Activated T-cell treated with anti-CD3 and anti-CD28 coated beads, Interleukin-2, amount 50 U/mL, for 4 hours (primary cell): ENCODE measurements at regions not wholly inside any gene's neighbourhood (a gene's known extent, or its start where the extent isn't known, plus 50 kb on each side); places are given as distances from the start of the nearest gene placed in this dataset.
A peak's percentile ranks its signal among the peaks of the same experiment; 100 is the strongest.

ENCODE experiments used
- ATAC-seq, 2 donors: fragments of 200-7000 bp; cut with Tn5 transposase; one replicate each; pipeline ENCODE4 v1.10.0; 2021
- DNase-seq: peaks from one replicate; pipeline ENCODE4 v3.0.0-alpha.2; 2020
- H3K27me3 Mint-ChIP-seq: one replicate; pipeline ENCODE4 v1.8.0; 2021; ENCODE audit warnings: low read depth, mixed read lengths
- H3K36me3 Mint-ChIP-seq: one replicate; pipeline ENCODE4 v1.8.0; 2022; ENCODE audit warnings: mixed read lengths; ENCODE audit not compliant: insufficient read depth
- H3K4me1 Mint-ChIP-seq: one replicate; pipeline ENCODE4 v1.8.0; 2021; ENCODE audit warnings: low read depth, mixed read lengths
- H3K4me3 Mint-ChIP-seq: one replicate; pipeline ENCODE4 v1.8.0; 2021; ENCODE audit warnings: mild to moderate bottlenecking, moderate library complexity, mixed read lengths
- H3K9me3 Mint-ChIP-seq: one replicate; pipeline ENCODE4 v1.8.0; 2021; ENCODE audit warnings: mixed read lengths

- DNase-seq (no peak), ATAC-seq (peak; percentile 37 to 78)
- Mint-ChIP-seq H3K27me3 (no peaks in the 10 kb centered on the region), H3K9me3 (no peaks in the 10 kb centered on the region), H3K36me3 (no peaks in the 10 kb centered on the region), H3K4me3 (no peak overlapping the region), H3K4me1 (peaks cover 11% of the 10 kb centered on the region)
Measured at GRCh38 chr6:105492706-105493673, 90.1 kb upstream of the PREP start.

- H3K9me3 Mint-ChIP-seq = no peaks in the 10 kb centered on the region
- H3K27me3 Mint-ChIP-seq = peaks cover 2% of the 10 kb centered on the region
- no peak for ATAC-seq
- H3K36me3 Mint-ChIP-seq = no peaks in the 10 kb centered on the region
- H3K4me1 Mint-ChIP-seq = peaks cover 20% of the 10 kb centered on the region
- no peak overlapping the region for H3K4me3 Mint-ChIP-seq
- no peak for DNase-seq
Measured at GRCh38 chr6:105489216-105489530, 86.3 kb upstream of the PREP start.

- H3K9me3 Mint-ChIP-seq = no peaks in the 10 kb centered on the region
- peaks cover 24% of the 10 kb centered on the region for H3K4me1 Mint-ChIP-seq
- no peak for DNase-seq
- H3K27me3 Mint-ChIP-seq = peaks cover 3% of the 10 kb centered on the region
- H3K36me3 Mint-ChIP-seq = no peaks in the 10 kb centered on the region
- ATAC-seq = no peak
- no peak overlapping the region for H3K4me3 Mint-ChIP-seq
Measured at GRCh38 chr6:105488516-105489215, 85.8 kb upstream of the PREP start.

GRCh38 chr6:105487040-105487790 is 84.3 kb upstream of the PREP start:
- H3K4me3 Mint-ChIP-seq = no peak overlapping the region

GRCh38 chr6:105485456-105485855 is 82.6 kb upstream of the PREP start:
- H3K36me3 Mint-ChIP-seq = no peaks in the 10 kb centered on the region
- peaks cover 27% of the 10 kb centered on the region for H3K4me1 Mint-ChIP-seq
- ATAC-seq (no peak), DNase-seq (no peak)
- peaks cover 5% of the 10 kb centered on the region for H3K27me3 Mint-ChIP-seq
- H3K9me3 Mint-ChIP-seq = no peaks in the 10 kb centered on the region
- peak overlapping the region; percentile 16 for H3K4me3 Mint-ChIP-seq

More at GRCh38 chr6:105487040-105487790, 84.3 kb upstream of the PREP start:
- Mint-ChIP-seq H3K4me1 (peaks cover 21% of the 10 kb centered on the region), H3K36me3 (no peaks in the 10 kb centered on the region), H3K27me3 (peaks cover 3% of the 10 kb centered on the region), H3K9me3 (no peaks in the 10 kb centered on the region)
- no peak for ATAC-seq
- DNase-seq = no peak

GRCh38 chr6:105484238-105485161 is 81.6 kb upstream of the PREP start:
- peak; percentile 48 to 74 for ATAC-seq
- Mint-ChIP-seq H3K4me1 (peaks cover 25% of the 10 kb centered on the region), H3K27me3 (peaks cover 5% of the 10 kb centered on the region), H3K36me3 (no peaks in the 10 kb centered on the region), H3K4me3 (no peak overlapping the region), H3K9me3 (no peaks in the 10 kb centered on the region)
- DNase-seq = no peak

GRCh38 chr6:105483492-105483891 is 80.6 kb upstream of the PREP start:
- no peak for ATAC-seq
- H3K4me3 Mint-ChIP-seq = no peak overlapping the region
- no peak for DNase-seq
- peaks cover 24% of the 10 kb centered on the region for H3K4me1 Mint-ChIP-seq
- no peaks in the 10 kb centered on the region for H3K36me3 Mint-ChIP-seq
- peaks cover 6% of the 10 kb centered on the region for H3K27me3 Mint-ChIP-seq
- H3K9me3 Mint-ChIP-seq = no peaks in the 10 kb centered on the region

GRCh38 chr6:105482921-105483320 is 80.0 kb upstream of the PREP start:
- Mint-ChIP-seq H3K4me3 (no peak overlapping the region), H3K4me1 (peaks cover 22% of the 10 kb centered on the region)

GRCh38 chr6:105482227-105482844 is 79.5 kb upstream of the PREP start:
- peak overlapping the region; percentile 50 for H3K4me3 Mint-ChIP-seq
- H3K36me3 Mint-ChIP-seq = no peaks in the 10 kb centered on the region
- H3K27me3 Mint-ChIP-seq = peaks cover 8% of the 10 kb centered on the region
- DNase-seq (no peak), ATAC-seq (no peak)
- peaks cover 22% of the 10 kb centered on the region for H3K4me1 Mint-ChIP-seq
- peaks cover 2% of the 10 kb centered on the region for H3K9me3 Mint-ChIP-seq

More at GRCh38 chr6:105482921-105483320, 80.0 kb upstream of the PREP start:
- Mint-ChIP-seq H3K36me3 (no peaks in the 10 kb centered on the region), H3K27me3 (peaks cover 8% of the 10 kb centered on the region), H3K9me3 (no peaks in the 10 kb centered on the region)
- ATAC-seq (no peak), DNase-seq (no peak)

GRCh38 chr6:105476978-105477377 is 74.1 kb upstream of the PREP start:
- Mint-ChIP-seq H3K9me3 (peaks cover 11% of the 10 kb centered on the region), H3K36me3 (peaks cover 5% of the 10 kb centered on the region), H3K4me3 (no peak overlapping the region), H3K4me1 (peaks cover 3% of the 10 kb centered on the region), H3K27me3 (peaks cover 13% of the 10 kb centered on the region)
- DNase-seq = no peak
- ATAC-seq = no peak

- Mint-ChIP-seq H3K36me3 (peaks cover 5% of the 10 kb centered on the region), H3K9me3 (peaks cover 11% of the 10 kb centered on the region), H3K27me3 (peaks cover 13% of the 10 kb centered on the region), H3K4me1 (no peaks in the 10 kb centered on the region), H3K4me3 (no peak overlapping the region)
- no peak for DNase-seq
- no peak for ATAC-seq
Measured at GRCh38 chr6:105474234-105474633, 71.4 kb upstream of the PREP start.

- Mint-ChIP-seq H3K9me3 (peaks cover 12% of the 10 kb centered on the region), H3K36me3 (no peaks in the 10 kb centered on the region), H3K4me3 (no peak overlapping the region), H3K4me1 (no peaks in the 10 kb centered on the region), H3K27me3 (peaks cover 19% of the 10 kb centered on the region)
- no peak for DNase-seq
- ATAC-seq = no peak
Measured at GRCh38 chr6:105469946-105470345, 67.1 kb upstream of the PREP start.

GRCh38 chr6:105468850-105469249 is 66.0 kb upstream of the PREP start:
- H3K27me3 Mint-ChIP-seq = peaks cover 22% of the 10 kb centered on the region

More at GRCh38 chr6:105468850-105469249, 66.0 kb upstream of the PREP start:
- no peak overlapping the region for H3K4me3 Mint-ChIP-seq
- DNase-seq = no peak
- H3K4me1 Mint-ChIP-seq = no peaks in the 10 kb centered on the region
- ATAC-seq = no peak
- H3K9me3 Mint-ChIP-seq = peaks cover 14% of the 10 kb centered on the region
- H3K36me3 Mint-ChIP-seq = no peaks in the 10 kb centered on the region
